ENCODE measurements at regions not wholly inside any gene's neighbourhood (a gene's known extent, or its start where the extent isn't known, plus 50 kb on each side); places are given as distances from the start of the nearest gene placed in this dataset.

GRCh38 chr3:168212664-168213285, 117.1 kb upstream of the GOLIM4 start:
- Histone ChIP-seq H3K9me3 (ENCODE audit: insufficient read depth, low read depth) (no peaks in the 10 kb centered on the region), H3K9me2 (ENCODE audit: insufficient read depth) (0 out of 2 replicates have a peak, but pooled peaks cover 5% of the 10 kb centered on the region), H4K20me1 (ENCODE audit: insufficient read depth) (no peaks in the 10 kb centered on the region), H3K4me1 (replicated peaks; ENCODE audit: insufficient read depth) (no peaks in the 10 kb centered on the region), H3K36me3 (ENCODE audit: low read depth) (no peaks in the 10 kb centered on the region), H3K27ac (no peak overlapping the region), H3K4me3 (no peak overlapping the region), H3K4me2 (no peak overlapping the region), H2AFZ (no peak overlapping the region), H3F3A (ENCODE audit: insufficient read depth, low read depth) (no peaks in the 10 kb centered on the region), H3K79me2 (ENCODE audit: low read depth) (no peaks in the 10 kb centered on the region), H3K27me3 (ENCODE audit: insufficient read depth, low read depth) (no peaks in the 10 kb centered on the region)
- BruUV-seq (replicated peaks) = no TSS peak
- ChIA-PET POLR2A (ENCODE audit: unreplicated experiment) (no interaction called here), CTCF (interaction anchor here (1.3 kb wide), 1 partner anchor 408 kb away, joined by 7 read pairs; no protein-coding TSS in a partner anchor)
- TF ChIP-seq EZH2 (IDR thresholded peaks at IDR 0.05; ENCODE audit: low read depth) (no peak), CTCF (conservative IDR thresholded peaks at IDR 0.05) (no peak)
- DNase-seq = no peak
- intact Hi-C loops (cut with micrococcal nuclease; ENCODE audit: unreplicated experiment) = loop anchor here (10.0 kb wide), 1 partner anchor 932 kb away; no protein-coding TSS in a partner anchor

GRCh38 chr3:168205451-168205850, 109.7 kb upstream of the GOLIM4 start:
- no peak overlapping the region for H3K4me2 ChIP-seq
- POLR2A ChIA-PET (ENCODE audit: unreplicated experiment) = interaction anchor here (0.6 kb wide), 1 partner anchor 480 kb away, joined by 8 read pairs; no protein-coding TSS in a partner anchor
- intact Hi-C loops (cut with micrococcal nuclease; ENCODE audit: unreplicated experiment) = no loop called here
- no peaks in the 10 kb centered on the region for H3K27me3 ChIP-seq (ENCODE audit: insufficient read depth, low read depth)
- no peaks in the 10 kb centered on the region for H3K9me3 ChIP-seq (ENCODE audit: insufficient read depth, low read depth)
- H3K36me3 ChIP-seq (ENCODE audit: low read depth) = no peaks in the 10 kb centered on the region
- H3K9me2 ChIP-seq (ENCODE audit: insufficient read depth) = no peaks in the 10 kb centered on the region
- H3F3A ChIP-seq (ENCODE audit: insufficient read depth, low read depth) = no peaks in the 10 kb centered on the region
- no peak overlapping the region for H2AFZ ChIP-seq
- BruUV-seq (replicated peaks) = no TSS peak
- CTCF ChIA-PET = no interaction called here
- H3K79me2 ChIP-seq (ENCODE audit: low read depth) = no peaks in the 10 kb centered on the region
- H3K4me3 ChIP-seq = no peak overlapping the region
- no peak for TF ChIP-seq EZH2 (IDR thresholded peaks at IDR 0.05; ENCODE audit: low read depth)
- TF ChIP-seq CTCF (conservative IDR thresholded peaks at IDR 0.05) = no peak
- H3K27ac ChIP-seq = no peak overlapping the region
- no peak for DNase-seq
- H3K4me1 ChIP-seq (replicated peaks; ENCODE audit: insufficient read depth) = no peaks in the 10 kb centered on the region
- no peaks in the 10 kb centered on the region for H4K20me1 ChIP-seq (ENCODE audit: insufficient read depth)

GRCh38 chr3:168197162-168197561, 101.4 kb upstream of the GOLIM4 start:
- H2AFZ ChIP-seq = no peak overlapping the region
- intact Hi-C loops (cut with micrococcal nuclease; ENCODE audit: unreplicated experiment) = no loop called here
- H3K27ac ChIP-seq = no peak overlapping the region
- no peaks in the 10 kb centered on the region for H3K9me3 ChIP-seq (ENCODE audit: insufficient read depth, low read depth)
- POLR2A ChIA-PET (ENCODE audit: unreplicated experiment) = no interaction called here
- BruUV-seq (replicated peaks) = no TSS peak
- no peak for TF ChIP-seq EZH2 (IDR thresholded peaks at IDR 0.05; ENCODE audit: low read depth)
- no peak for TF ChIP-seq CTCF (conservative IDR thresholded peaks at IDR 0.05)
- H3K79me2 ChIP-seq (ENCODE audit: low read depth) = no peaks in the 10 kb centered on the region
- no peaks in the 10 kb centered on the region for H3K27me3 ChIP-seq (ENCODE audit: insufficient read depth, low read depth)
- H3K4me2 ChIP-seq = no peak overlapping the region
- no peaks in the 10 kb centered on the region for H3K36me3 ChIP-seq (ENCODE audit: low read depth)
- H3K4me1 ChIP-seq (replicated peaks; ENCODE audit: insufficient read depth) = no peaks in the 10 kb centered on the region
- no peak overlapping the region for H3K4me3 ChIP-seq
- no peaks in the 10 kb centered on the region for H4K20me1 ChIP-seq (ENCODE audit: insufficient read depth)
- CTCF ChIA-PET = no interaction called here
- no peak for DNase-seq
- H3K9me2 ChIP-seq (ENCODE audit: insufficient read depth) = no peaks in the 10 kb centered on the region
- no peaks in the 10 kb centered on the region for H3F3A ChIP-seq (ENCODE audit: insufficient read depth, low read depth)

All from PC-9 (cell line).